HEK293T (cell line): ENCODE measurements at regions not wholly inside any gene's neighbourhood (a gene's known extent, or its start where the extent isn't known, plus 50 kb on each side); places are given as distances from the start of the nearest gene placed in this dataset.

Experiments
- CTCF ChIA-PET: fragments of 350-600 bp; formaldehyde crosslinking; extraction: SDS; loops from one replicate; lab custom pipeline; 2021; ENCODE audit warnings: antibody characterized with exemption, inconsistent platforms; lab: Yijun Ruan, JAX
- POLR2A ChIA-PET: fragments of 350-600 bp; formaldehyde crosslinking; extraction: SDS; loops from one replicate; lab custom pipeline; 2020; ENCODE audit warnings: antibody characterized with exemption, inconsistent platforms; lab: Yijun Ruan, JAX
- DNase-seq: peaks from one replicate; pipeline ENCODE4 v3.0.0; 2012; ENCODE audit warnings: mixed read lengths; ENCODE audit errors: extremely low spot score
- ARNT ChIP-seq: fragments of 450-650 bp; IDR thresholded peaks from 2 replicates; pipeline ENCODE4 v1.6.1; 2017; ENCODE audit warnings: mild to moderate bottlenecking
- BHLHE40 ChIP-seq: fragments of 450-650 bp; IDR thresholded peaks from 2 replicates; pipeline ENCODE4 v1.6.1; 2016; ENCODE audit warnings: mild to moderate bottlenecking, moderate library complexity, borderline replicate concordance
- CTBP1 ChIP-seq: fragments of 450-650 bp; IDR thresholded peaks from 2 replicates; pipeline ENCODE4 v1.6.1; 2016; ENCODE audit warnings: borderline replicate concordance
- ELF4 ChIP-seq: fragments of 450-650 bp; IDR thresholded peaks from 2 replicates; pipeline ENCODE4 v1.6.1; 2017; ENCODE audit warnings: antibody characterized with exemption
- FOXA1 ChIP-seq: fragments of 450-650 bp; IDR thresholded peaks from 2 replicates; pipeline ENCODE4 v1.6.1; 2016; ENCODE audit warnings: mild to moderate bottlenecking
- FOXK2 ChIP-seq: fragments of 450-650 bp; IDR thresholded peaks from 2 replicates; pipeline ENCODE4 v1.6.1; 2016; ENCODE audit warnings: mild to moderate bottlenecking
- FOXM1 ChIP-seq: fragments of 450-650 bp; IDR thresholded peaks from 2 replicates; pipeline ENCODE4 v1.6.1; 2017; ENCODE audit warnings: mild to moderate bottlenecking, borderline replicate concordance
- HDGF ChIP-seq: fragments of 450-650 bp; IDR thresholded peaks from 2 replicates; pipeline ENCODE4 v1.6.1; 2017; ENCODE audit warnings: antibody characterized with exemption, borderline replicate concordance
- L3MBTL2 ChIP-seq: fragments of 450-650 bp; conservative IDR thresholded peaks from 2 replicates; pipeline ENCODE4 v1.6.1; 2016; ENCODE audit warnings: mild to moderate bottlenecking
- LEF1 ChIP-seq: fragments of 450-650 bp; IDR thresholded peaks from 2 replicates; pipeline ENCODE4 v1.6.1; 2017; ENCODE audit warnings: mild to moderate bottlenecking, borderline replicate concordance
- NFRKB ChIP-seq: fragments of 450-650 bp; IDR thresholded peaks from 2 replicates; pipeline ENCODE4 v1.6.1; 2016; ENCODE audit warnings: mild to moderate bottlenecking, moderate library complexity
- PKNOX1 ChIP-seq: fragments of 450-650 bp; IDR thresholded peaks from 2 replicates; pipeline ENCODE4 v1.6.1; 2016
- SP1 ChIP-seq: fragments of 450-650 bp; IDR thresholded peaks from 2 replicates; pipeline ENCODE4 v1.6.1; 2017
- SUZ12 ChIP-seq: fragments of 450-650 bp; IDR thresholded peaks from 2 replicates; pipeline ENCODE4 v1.6.1; 2016; ENCODE audit warnings: mild to moderate bottlenecking
- TARDBP ChIP-seq: fragments of 450-650 bp; IDR thresholded peaks from 2 replicates; pipeline ENCODE4 v1.6.1; 2016
- ZNF384 ChIP-seq: fragments of 450-650 bp; IDR thresholded peaks from 2 replicates; pipeline ENCODE4 v1.6.1; 2016

GRCh38 chr4:14215116-14215770, 587.7 kb upstream of the BOD1L1 start:
- CTCF ChIA-PET = no interaction called here

GRCh38 chr4:14217401-14217800, 589.9 kb upstream of the BOD1L1 start:
- TF ChIP-seq HDGF (no peak), ELF4 (no peak), FOXM1 (no peak), FOXA1 (no peak), LEF1 (no peak), TARDBP (no peak), PKNOX1 (no peak)
- ChIA-PET POLR2A (no interaction called here), CTCF (no interaction called here)
- DNase-seq = no peak

More at GRCh38 chr4:14215116-14215770, 587.7 kb upstream of the BOD1L1 start:
- POLR2A ChIA-PET = no interaction called here
- TF ChIP-seq SUZ12 (no peak), ZNF384 (no peak), CTBP1 (no peak), L3MBTL2 (no peak), ELF4 (no peak)
- DNase-seq = no peak

- ChIA-PET POLR2A (no interaction called here), CTCF (no interaction called here)
- DNase-seq = no peak
- TF ChIP-seq NFRKB (no peak), PKNOX1 (no peak), ARNT (no peak), ELF4 (no peak), L3MBTL2 (no peak), BHLHE40 (no peak), FOXM1 (no peak), CTBP1 (no peak), LEF1 (no peak), TARDBP (no peak), FOXA1 (no peak), HDGF (no peak), ZNF384 (no peak), FOXK2 (no peak)
Observed at GRCh38 chr4:14218641-14219040, 591.1 kb upstream of the BOD1L1 start.

- ChIA-PET CTCF (no interaction called here), POLR2A (no interaction called here)
- no peak for TF ChIP-seq LEF1
- TF ChIP-seq ARNT = no peak
- TF ChIP-seq NFRKB = no peak
- TF ChIP-seq FOXK2 = no peak
- no peak for TF ChIP-seq BHLHE40
- TF ChIP-seq FOXM1 = no peak
- TF ChIP-seq ELF4 = no peak
- TF ChIP-seq PKNOX1 = no peak
- TF ChIP-seq SP1 = no peak
- TF ChIP-seq TARDBP = no peak
- TF ChIP-seq FOXA1 = no peak
- no peak for TF ChIP-seq L3MBTL2
- no peak for TF ChIP-seq SUZ12
- TF ChIP-seq HDGF = no peak
- TF ChIP-seq CTBP1 = no peak
- TF ChIP-seq ZNF384 = no peak
Observed at GRCh38 chr4:14221176-14221575, 593.7 kb upstream of the BOD1L1 start.

GRCh38 chr4:14222377-14223029, 595.0 kb upstream of the BOD1L1 start:
- ChIA-PET CTCF (interaction anchor here (0.6 kb wide), 1 partner anchor 1740 kb away, joined by 3 read pairs; no protein-coding TSS in a partner anchor), POLR2A (no interaction called here)
- TF ChIP-seq NFRKB = no peak
- no peak for TF ChIP-seq BHLHE40
- TF ChIP-seq L3MBTL2 = no peak
- TF ChIP-seq SP1 = no peak
- TF ChIP-seq ARNT = no peak
- TF ChIP-seq HDGF = no peak
- no peak for TF ChIP-seq LEF1
- no peak for TF ChIP-seq ELF4
- no peak for TF ChIP-seq FOXM1
- TF ChIP-seq TARDBP = no peak
- TF ChIP-seq FOXA1 = no peak
- no peak for TF ChIP-seq SUZ12
- TF ChIP-seq PKNOX1 = no peak
- TF ChIP-seq CTBP1 = no peak
- no peak for TF ChIP-seq ZNF384
- TF ChIP-seq FOXK2 = no peak
- DNase-seq = no peak

More at GRCh38 chr4:14221176-14221575, 593.7 kb upstream of the BOD1L1 start:
- no peak for DNase-seq
